Bronchial epithelial cell (primary cell): ENCODE measurements at regions not wholly inside any gene's neighbourhood (a gene's known extent, or its start where the extent isn't known, plus 50 kb on each side); places are given as distances from the start of the nearest gene placed in this dataset.

Experiments used
- DNase-seq: peaks from one replicate; pipeline ENCODE4 v3.0.0-alpha.2; 2010; ENCODE audit warnings: low read depth
- FAIRE-seq: peaks from 2 replicates; lab custom pipeline; 2011; peaks lifted over from hg19 to GRCh38; lab: Jason Lieb, UNC
- H3K27me3 ChIP-seq: 2 replicates; pipeline ENCODE4 v1.5.1; 2011; ENCODE audit warnings: low read length; ENCODE audit not compliant: control insufficient read depth, insufficient read depth
- H3K36me3 ChIP-seq: 2 replicates; pipeline ENCODE4 v1.5.1; 2011; ENCODE audit warnings: low read length; ENCODE audit not compliant: control insufficient read depth, insufficient read depth
- H3K4me3 ChIP-seq: 2 replicates; pipeline ENCODE4 v1.5.1; 2011; ENCODE audit warnings: mild to moderate bottlenecking, low read depth, low read length, control low read depth
- TF ChIP-seq, protein P1 (sequence below): IDR thresholded peaks from 2 replicates; pipeline ENCODE4 v1.5.1; 2011; ENCODE audit warnings: mild to moderate bottlenecking, moderate library complexity, low read length, control low read depth, inconsistent platforms; ENCODE audit not compliant: insufficient read depth, severe bottlenecking

DNA sequence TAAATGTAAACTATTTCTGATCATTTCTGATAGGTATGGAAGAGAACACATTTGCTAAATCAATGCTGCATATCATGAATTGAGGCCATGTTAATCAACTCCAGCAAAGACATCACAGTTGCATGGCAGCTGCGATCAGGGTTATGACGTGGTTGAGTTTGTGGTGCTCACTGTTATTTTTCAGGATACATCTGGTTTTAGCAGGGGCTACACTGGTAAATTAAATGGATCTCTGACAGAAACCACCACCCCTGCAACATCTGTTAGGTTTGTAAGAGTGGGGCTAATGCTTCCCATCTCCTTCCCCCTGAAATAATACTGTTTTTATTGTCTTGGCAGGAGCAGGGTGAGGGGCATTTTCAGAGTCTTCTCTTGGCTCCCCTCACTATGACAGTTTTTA is 444.4 kb upstream of the ZNF507 start:
- H3K4me3 ChIP-seq = no peak overlapping the region
- no peaks in the 10 kb centered on the region for H3K36me3 ChIP-seq
- FAIRE-seq (no peak), DNase-seq (no peak)
- H3K27me3 ChIP-seq = no peaks in the 10 kb centered on the region
- TF ChIP-seq, protein P1, sequence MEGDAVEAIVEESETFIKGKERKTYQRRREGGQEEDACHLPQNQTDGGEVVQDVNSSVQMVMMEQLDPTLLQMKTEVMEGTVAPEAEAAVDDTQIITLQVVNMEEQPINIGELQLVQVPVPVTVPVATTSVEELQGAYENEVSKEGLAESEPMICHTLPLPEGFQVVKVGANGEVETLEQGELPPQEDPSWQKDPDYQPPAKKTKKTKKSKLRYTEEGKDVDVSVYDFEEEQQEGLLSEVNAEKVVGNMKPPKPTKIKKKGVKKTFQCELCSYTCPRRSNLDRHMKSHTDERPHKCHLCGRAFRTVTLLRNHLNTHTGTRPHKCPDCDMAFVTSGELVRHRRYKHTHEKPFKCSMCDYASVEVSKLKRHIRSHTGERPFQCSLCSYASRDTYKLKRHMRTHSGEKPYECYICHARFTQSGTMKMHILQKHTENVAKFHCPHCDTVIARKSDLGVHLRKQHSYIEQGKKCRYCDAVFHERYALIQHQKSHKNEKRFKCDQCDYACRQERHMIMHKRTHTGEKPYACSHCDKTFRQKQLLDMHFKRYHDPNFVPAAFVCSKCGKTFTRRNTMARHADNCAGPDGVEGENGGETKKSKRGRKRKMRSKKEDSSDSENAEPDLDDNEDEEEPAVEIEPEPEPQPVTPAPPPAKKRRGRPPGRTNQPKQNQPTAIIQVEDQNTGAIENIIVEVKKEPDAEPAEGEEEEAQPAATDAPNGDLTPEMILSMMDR = no peak

DNA sequence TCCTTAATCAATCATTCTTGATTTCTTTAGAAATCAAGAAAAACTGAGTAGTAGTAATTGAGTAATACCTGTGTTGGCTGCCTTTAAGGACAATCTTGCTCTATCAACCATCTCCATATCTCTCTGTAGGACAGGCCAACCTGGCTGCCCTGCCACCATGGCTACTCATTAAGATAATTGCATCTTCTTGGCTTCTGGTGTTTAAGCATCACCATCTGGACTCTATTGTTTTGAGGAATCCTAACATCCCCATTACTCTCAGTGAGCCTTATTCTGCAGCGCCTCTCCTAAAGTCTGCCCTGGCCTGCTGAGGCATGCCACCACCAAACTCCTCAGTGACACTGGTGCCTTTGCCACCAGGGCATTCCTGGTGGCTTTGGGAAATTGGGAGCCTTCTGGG is 442.6 kb upstream of the ZNF507 start:
- Histone ChIP-seq H3K27me3 (no peaks in the 10 kb centered on the region), H3K36me3 (no peaks in the 10 kb centered on the region), H3K4me3 (no peak overlapping the region)
- DNase-seq = no peak
- FAIRE-seq = no peak
- TF ChIP-seq, protein P1 = no peak

DNA sequence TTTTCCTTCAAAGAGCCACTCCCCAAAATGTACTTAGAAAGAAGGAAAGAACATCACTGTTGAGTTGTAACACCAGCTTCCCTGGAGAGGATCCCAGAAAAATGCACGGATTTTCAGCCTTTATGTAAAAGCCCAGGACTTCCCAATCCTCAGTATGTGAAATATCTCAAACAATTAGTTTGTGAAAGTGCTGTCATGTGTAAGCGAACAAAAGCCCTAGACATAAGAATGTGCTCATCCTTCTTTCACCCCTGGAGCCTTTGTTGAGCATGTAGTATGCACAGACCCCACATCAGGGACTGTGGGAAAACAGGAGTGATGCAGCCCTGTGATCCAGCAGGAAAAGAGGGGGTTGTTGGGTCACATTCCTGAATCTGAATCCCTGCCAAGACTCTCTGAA is 441.4 kb upstream of the ZNF507 start:
- Histone ChIP-seq H3K27me3 (no peaks in the 10 kb centered on the region), H3K36me3 (no peaks in the 10 kb centered on the region), H3K4me3 (no peak overlapping the region)
- TF ChIP-seq, protein P1 = no peak
- FAIRE-seq (no peak), DNase-seq (no peak)

DNA sequence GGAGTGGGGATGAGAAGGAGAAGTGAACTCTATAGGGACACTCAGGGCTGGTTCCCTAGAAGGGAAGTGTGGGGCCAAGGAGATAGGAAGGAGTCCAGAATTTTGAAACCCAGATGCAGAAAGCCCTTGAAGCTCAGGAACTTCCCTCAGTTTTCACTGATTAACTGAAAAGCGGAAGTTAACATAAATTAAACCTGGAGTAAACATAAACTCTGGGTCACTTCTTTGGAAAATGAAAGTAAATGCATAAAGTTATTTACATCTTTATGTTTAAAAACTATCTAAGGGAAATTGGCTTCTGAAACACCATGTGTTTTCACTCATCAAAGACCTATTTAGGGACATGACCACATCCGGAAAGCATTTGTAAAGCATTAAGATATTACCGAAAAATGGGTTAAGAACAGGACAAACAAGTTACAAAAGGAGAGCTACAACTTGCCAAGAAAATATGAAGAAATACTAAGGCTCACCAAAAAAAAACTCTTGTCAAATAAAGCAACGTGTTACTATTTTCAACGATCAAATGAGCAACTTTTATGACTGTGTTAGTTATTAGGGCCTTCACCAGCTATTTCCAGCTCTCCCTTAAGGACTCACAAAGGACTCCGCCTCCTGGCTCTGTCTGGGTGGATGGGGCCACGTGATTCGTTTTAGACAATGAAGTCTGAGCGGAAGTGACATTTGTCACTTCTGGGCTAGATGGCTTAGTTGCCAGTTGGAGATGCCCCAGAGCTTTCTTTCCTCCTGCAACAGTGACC is 439.1 kb upstream of the ZNF507 start:
- H3K4me3 ChIP-seq = no peak overlapping the region
- DNase-seq (no peak), FAIRE-seq (no peak)
- TF ChIP-seq, protein P1 = no peak
- no peaks in the 10 kb centered on the region for H3K27me3 ChIP-seq
- H3K36me3 ChIP-seq = no peaks in the 10 kb centered on the region

DNA sequence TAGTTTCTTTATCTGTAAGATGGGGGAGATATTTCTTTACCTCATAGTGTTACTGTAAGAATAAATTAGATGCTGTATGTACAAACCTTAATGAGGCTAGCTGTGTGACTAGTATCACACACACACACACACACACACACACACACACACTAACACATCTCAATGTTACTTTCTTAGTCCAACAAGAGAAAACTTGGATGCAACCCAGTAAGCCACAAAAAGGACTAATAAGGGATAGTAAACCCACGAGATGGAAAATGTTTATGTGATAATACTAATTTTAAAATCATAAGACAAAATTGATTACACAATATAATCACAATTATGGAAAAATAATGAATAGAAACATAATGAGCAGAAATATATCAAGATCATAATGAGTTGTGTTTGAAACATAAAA is 437.7 kb upstream of the ZNF507 start:
- H3K4me3 ChIP-seq = no peak overlapping the region
- FAIRE-seq (no peak), DNase-seq (no peak)
- no peaks in the 10 kb centered on the region for H3K36me3 ChIP-seq
- H3K27me3 ChIP-seq = no peaks in the 10 kb centered on the region
- TF ChIP-seq, protein P1 = no peak

DNA sequence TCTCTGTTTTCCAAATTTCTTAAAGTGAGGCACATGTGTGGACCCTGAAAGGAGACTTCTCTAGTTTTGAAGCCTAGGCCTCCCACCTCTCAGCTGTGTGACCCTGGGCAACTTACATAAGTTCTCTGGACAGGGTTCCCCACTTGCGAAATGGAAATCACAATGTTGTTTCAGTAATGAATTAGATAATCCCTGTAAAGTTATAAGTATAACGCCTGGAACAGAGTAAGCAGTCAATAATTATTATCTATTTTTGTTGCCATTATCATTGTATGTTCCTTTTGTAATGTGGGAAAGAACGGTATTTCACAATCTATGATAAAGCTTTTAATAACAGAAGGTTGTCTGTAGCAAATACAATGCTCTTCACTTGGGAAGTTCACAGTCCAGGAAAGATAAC is 437.3 kb upstream of the ZNF507 start:
- H3K4me3 ChIP-seq = no peak overlapping the region
- H3K27me3 ChIP-seq = no peaks in the 10 kb centered on the region
- FAIRE-seq (no peak), DNase-seq (no peak)
- H3K36me3 ChIP-seq = no peaks in the 10 kb centered on the region
- TF ChIP-seq, protein P1 = no peak
